Progenitor cell of endocrine pancreas (in vitro differentiated cells): ENCODE measurements at regions not wholly inside any gene's neighbourhood (a gene's known extent, or its start where the extent isn't known, plus 50 kb on each side); places are given as distances from the start of the nearest gene placed in this dataset.

Source experiments
- DNase-seq: peaks from one replicate; pipeline ENCODE4 v3.0.0; 2021; ENCODE audit warnings: low spot score; ENCODE audit not compliant: unreplicated experiment
- H3K27ac Mint-ChIP-seq: 2 replicates; pipeline ENCODE4 v1.8.0; 2021; ENCODE audit warnings: mild to moderate bottlenecking, moderate library complexity, mixed read lengths
- H3K27me3 Mint-ChIP-seq: 2 replicates; pipeline ENCODE4 v1.8.0; 2021; ENCODE audit warnings: mixed read lengths
- H3K36me3 Mint-ChIP-seq: 2 replicates; pipeline ENCODE4 v1.8.0; 2022; ENCODE audit warnings: mixed read lengths; ENCODE audit not compliant: insufficient read depth
- H3K4me1 Mint-ChIP-seq: 2 replicates; pipeline ENCODE4 v1.8.0; 2021; ENCODE audit warnings: low read depth, mixed read lengths
- H3K4me3 Mint-ChIP-seq: 2 replicates; pipeline ENCODE4 v1.8.0; 2021; ENCODE audit warnings: low read depth, mild to moderate bottlenecking, moderate library complexity, mixed read lengths
- H3K9me3 Mint-ChIP-seq: 2 replicates; pipeline ENCODE4 v1.8.0; 2021; ENCODE audit warnings: low read depth, mixed read lengths
- TF ChIP-seq, protein P1 (sequence below): fragments of 200-600 bp; sonication (generic); IDR thresholded peaks from one replicate; pipeline ENCODE4 v1.5.0; 2021; ENCODE audit warnings: antibody characterized with exemption, mild to moderate bottlenecking; ENCODE audit not compliant: unreplicated experiment

DNA sequence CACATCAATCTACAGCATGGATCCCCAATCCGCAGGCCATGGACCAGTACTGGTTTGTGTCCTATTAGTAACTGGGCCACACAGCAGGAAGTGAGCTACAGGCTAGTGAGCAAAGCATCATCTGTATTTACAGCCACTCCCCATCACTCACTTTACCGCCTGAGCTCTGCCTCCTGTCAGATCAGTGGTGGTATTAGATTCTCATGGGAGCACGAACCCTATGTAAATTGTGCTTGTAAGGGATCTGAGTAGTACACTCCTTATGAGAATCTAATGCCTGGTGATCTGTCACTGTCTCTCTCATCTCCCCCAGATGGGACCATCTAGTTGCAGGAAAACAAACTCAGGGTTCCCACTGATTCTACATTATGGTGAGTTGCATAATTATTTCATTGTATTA, 212.7 kb upstream of the FAM174A start:
- no peaks in the 10 kb centered on the region for H3K36me3 Mint-ChIP-seq
- H3K27ac Mint-ChIP-seq, result no peak overlapping the region
- no peaks in the 10 kb centered on the region for H3K27me3 Mint-ChIP-seq
- H3K9me3 Mint-ChIP-seq, result no peaks in the 10 kb centered on the region
- no peak for DNase-seq
- H3K4me3 Mint-ChIP-seq, result no peak overlapping the region
- H3K4me1 Mint-ChIP-seq, result peaks cover 2% of the 10 kb centered on the region
- TF ChIP-seq, protein P1, sequence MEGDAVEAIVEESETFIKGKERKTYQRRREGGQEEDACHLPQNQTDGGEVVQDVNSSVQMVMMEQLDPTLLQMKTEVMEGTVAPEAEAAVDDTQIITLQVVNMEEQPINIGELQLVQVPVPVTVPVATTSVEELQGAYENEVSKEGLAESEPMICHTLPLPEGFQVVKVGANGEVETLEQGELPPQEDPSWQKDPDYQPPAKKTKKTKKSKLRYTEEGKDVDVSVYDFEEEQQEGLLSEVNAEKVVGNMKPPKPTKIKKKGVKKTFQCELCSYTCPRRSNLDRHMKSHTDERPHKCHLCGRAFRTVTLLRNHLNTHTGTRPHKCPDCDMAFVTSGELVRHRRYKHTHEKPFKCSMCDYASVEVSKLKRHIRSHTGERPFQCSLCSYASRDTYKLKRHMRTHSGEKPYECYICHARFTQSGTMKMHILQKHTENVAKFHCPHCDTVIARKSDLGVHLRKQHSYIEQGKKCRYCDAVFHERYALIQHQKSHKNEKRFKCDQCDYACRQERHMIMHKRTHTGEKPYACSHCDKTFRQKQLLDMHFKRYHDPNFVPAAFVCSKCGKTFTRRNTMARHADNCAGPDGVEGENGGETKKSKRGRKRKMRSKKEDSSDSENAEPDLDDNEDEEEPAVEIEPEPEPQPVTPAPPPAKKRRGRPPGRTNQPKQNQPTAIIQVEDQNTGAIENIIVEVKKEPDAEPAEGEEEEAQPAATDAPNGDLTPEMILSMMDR, result no peak

DNA sequence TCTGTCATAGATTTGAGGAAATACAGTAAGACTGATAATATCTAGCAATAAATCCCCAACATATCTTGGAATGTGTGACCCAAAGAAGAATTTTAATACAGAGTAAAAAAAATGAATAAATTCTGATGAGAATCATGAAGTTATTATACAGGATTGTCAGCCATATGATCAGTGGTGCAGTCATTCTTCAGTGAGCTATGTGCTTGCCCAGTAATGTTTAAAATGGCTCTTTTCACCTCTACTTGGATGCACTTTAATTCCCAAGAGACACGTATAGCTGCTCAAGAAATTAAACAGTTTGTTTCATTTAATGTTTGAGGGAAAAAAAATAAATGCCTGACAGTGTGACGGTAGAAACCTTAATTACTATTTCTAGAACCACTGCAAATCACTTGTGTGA, 215.3 kb upstream of the FAM174A start:
- no peaks in the 10 kb centered on the region for H3K27me3 Mint-ChIP-seq
- H3K36me3 Mint-ChIP-seq, result peaks cover 1% of the 10 kb centered on the region
- TF ChIP-seq, protein P1, result no peak
- no peak for DNase-seq
- peaks cover 2% of the 10 kb centered on the region for H3K4me1 Mint-ChIP-seq
- no peak overlapping the region for H3K4me3 Mint-ChIP-seq
- peaks cover 12% of the 10 kb centered on the region for H3K9me3 Mint-ChIP-seq
- H3K27ac Mint-ChIP-seq, result no peak overlapping the region

DNA sequence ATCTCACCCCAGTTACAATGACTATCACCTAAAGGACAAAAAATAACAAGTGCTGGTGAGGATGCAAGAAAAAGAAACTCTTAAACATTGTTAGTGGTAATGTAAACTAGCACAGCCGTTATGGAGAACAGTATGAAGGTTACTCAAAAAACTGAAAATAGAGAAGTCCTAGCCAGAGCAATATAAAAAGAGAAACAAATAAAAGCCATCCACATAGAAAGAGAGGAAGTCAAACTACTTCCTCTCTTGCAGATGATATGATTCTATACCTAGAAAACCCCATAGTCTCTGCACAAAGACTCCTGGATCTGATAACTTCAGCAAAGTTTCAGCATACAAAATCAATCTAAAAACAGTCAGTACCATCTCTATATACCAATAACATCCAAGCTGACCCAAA, 221.5 kb upstream of the FAM174A start:
- H3K4me1 Mint-ChIP-seq, result no peaks in the 10 kb centered on the region
- TF ChIP-seq, protein P1, result no peak

DNA sequence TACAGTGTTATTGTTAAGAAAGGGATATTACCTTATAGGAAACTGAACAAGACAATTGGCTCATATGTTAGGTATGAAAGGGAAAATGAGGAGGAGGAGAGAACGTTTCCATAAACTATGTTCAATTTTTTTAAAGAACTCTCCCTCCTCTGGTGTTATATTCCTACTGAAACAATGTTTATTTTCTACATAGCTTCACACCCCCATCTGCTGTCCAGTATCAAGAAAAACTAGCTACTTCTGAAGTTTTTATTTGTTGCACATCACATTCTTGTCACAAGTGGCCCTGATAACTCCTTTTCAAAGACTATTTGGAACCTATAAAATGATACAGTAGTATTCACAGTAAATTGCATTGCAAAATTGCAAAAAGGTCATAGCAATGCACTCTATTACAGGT, 223.4 kb upstream of the FAM174A start:
- DNase-seq, result no peak
- no peak overlapping the region for H3K4me3 Mint-ChIP-seq
- peaks cover 1% of the 10 kb centered on the region for H3K36me3 Mint-ChIP-seq
- H3K27me3 Mint-ChIP-seq, result no peaks in the 10 kb centered on the region
- H3K4me1 Mint-ChIP-seq, result no peaks in the 10 kb centered on the region
- TF ChIP-seq, protein P1, result no peak
- peaks cover 22% of the 10 kb centered on the region for H3K9me3 Mint-ChIP-seq
- H3K27ac Mint-ChIP-seq, result no peak overlapping the region

More for the DNA sequence above, 221.5 kb upstream of the FAM174A start:
- no peak for DNase-seq
- no peak overlapping the region for H3K27ac Mint-ChIP-seq
- H3K4me3 Mint-ChIP-seq, result no peak overlapping the region
- no peaks in the 10 kb centered on the region for H3K27me3 Mint-ChIP-seq
- H3K9me3 Mint-ChIP-seq, result peaks cover 21% of the 10 kb centered on the region
- peaks cover 1% of the 10 kb centered on the region for H3K36me3 Mint-ChIP-seq

DNA sequence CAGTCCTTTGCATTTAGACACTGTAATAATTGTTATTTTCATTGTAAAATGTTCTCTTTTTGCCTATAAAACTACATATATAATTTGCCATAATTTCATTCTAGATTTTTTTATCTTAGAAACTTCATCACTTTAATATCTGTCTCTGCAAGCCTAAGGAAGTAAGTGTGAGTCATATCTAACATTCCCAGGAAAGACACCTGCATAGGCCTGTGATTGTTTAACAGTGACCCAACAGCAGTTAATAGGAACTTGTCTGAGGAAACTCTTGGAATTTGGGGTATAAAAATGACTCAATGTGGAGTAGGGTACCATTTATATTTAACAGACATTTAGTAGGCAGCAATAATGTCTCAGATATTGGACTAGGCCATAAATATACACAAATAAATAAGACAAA, 229.2 kb upstream of the FAM174A start:
- TF ChIP-seq, protein P1, result no peak
- H3K27me3 Mint-ChIP-seq, result no peaks in the 10 kb centered on the region
- no peak overlapping the region for H3K27ac Mint-ChIP-seq
- H3K4me1 Mint-ChIP-seq, result peaks cover 2% of the 10 kb centered on the region
- no peak for DNase-seq
- no peaks in the 10 kb centered on the region for H3K36me3 Mint-ChIP-seq
- peaks cover 6% of the 10 kb centered on the region for H3K9me3 Mint-ChIP-seq
- no peak overlapping the region for H3K4me3 Mint-ChIP-seq
